Right lobe of liver (tissue), 6 donors: ENCODE measurements at regions not wholly inside any gene's neighbourhood (a gene's known extent, or its start where the extent isn't known, plus 50 kb on each side); places are given as distances from the start of the nearest gene placed in this dataset.

Experiments
- ATAC-seq, 4 donors: fragments of 200-7000 bp; cut with Tn5 transposase; one replicate each; pipeline ENCODE4 v1.9.1; 2020; ENCODE audit warnings: mild to moderate bottlenecking in 4 of 4, moderate library complexity in 4 of 4
- DNase-seq, 3 donors: peaks; one replicate each; pipeline ENCODE4 v3.0.0-alpha.2; 2020
- H3K27ac ChIP-seq, 3 donors: fragments of 200-600 bp; one replicate each; pipeline ENCODE4 v1.8.0; 2022
- H3K27me3 ChIP-seq, 2 donors: fragments of 200-600 bp; one replicate each; pipeline ENCODE4 v1.8.0; 2022
- H3K36me3 ChIP-seq, 4 donors: fragments of 200-600 bp; sonication (generic) in 1 of 4; one replicate each; pipeline versions ENCODE4 v1.5.1 to v1.8.0; 2017 to 2022; ENCODE audit warnings: control low read depth in 1 of 4
- H3K4me1 ChIP-seq, 4 donors: fragments of 200-600 bp; sonication (generic) in 1 of 4; one replicate each; pipeline versions ENCODE4 v1.5.1 to v1.8.0; 2017 to 2022; ENCODE audit warnings: control low read depth in 1 of 4
- H3K4me3 ChIP-seq, 3 donors: fragments of 200-600 bp; one replicate each; pipeline ENCODE4 v1.8.0; 2022
- H3K9me3 ChIP-seq, 4 donors: fragments of 200-600 bp; sonication (generic) in 1 of 4; one replicate each; pipeline versions ENCODE4 v1.5.1 to v1.8.0; 2017 to 2022; ENCODE audit warnings: control low read depth in 1 of 4
- CTCF ChIP-seq, 4 donors: fragments of 200-600 bp in 3 of 4; fragments of 450-650 bp in 1 of 4; IDR thresholded peaks; one replicate each; pipeline versions ENCODE4 v1.5.1 to v1.8.0; 2016 to 2022; ENCODE audit warnings: antibody characterized with exemption in 4 of 4, mild to moderate bottlenecking in 2 of 4
- POLR2A ChIP-seq: fragments of 450-650 bp; IDR thresholded peaks from one replicate; pipeline ENCODE4 v1.6.1; 2017; ENCODE audit warnings: antibody characterized with exemption, mild to moderate bottlenecking
- WGBS: methylation state at CpG from one replicate; pipeline ENCODE4 v1.1.6; 2018; ENCODE audit warnings: low coverage, low lambda C conversion rate; ENCODE audit not compliant: insufficient coverage; ENCODE audit errors: missing lambda C conversion rate; 5-methylcytosine and 5-hydroxymethylcytosine counted together
- intact Hi-C, 2 donors: fragments of 100-400 bp; cut with DNase I; formaldehyde crosslinking; loops; one replicate each; pipeline versions ENCODE4 v1.11.2 to v1.14.1; 2022
- donor health status: DM: no; HTN: yes; CAD: no.
- donor health status: DM: no; HTN: no; CAD: no.
- donor health status: DM: no; HTN: no; CAD: no.
- donor health status: DM: no; HTN: yes; CAD: no.
- donor health status: DM: no; HTN: yes; CAD: no.

- H3K4me1 ChIP-seq: no peaks in the 10 kb centered on the region
- no peaks in the 10 kb centered on the region for H3K27me3 ChIP-seq
- TF ChIP-seq CTCF (IDR thresholded peaks at IDR 0.05): no peak
- no peak for TF ChIP-seq POLR2A
- intact Hi-C loops: no loop called here
- H3K9me3 ChIP-seq: no peaks in the 10 kb centered on the region
- 69% methylated on average over 8 of the region's 8 CpGs for WGBS
- H3K27ac ChIP-seq: no peak overlapping the region
- no peak for ATAC-seq
- DNase-seq: no peak
- H3K36me3 ChIP-seq: no peaks in the 10 kb centered on the region
- H3K4me3 ChIP-seq: no peak overlapping the region
Observed at GRCh38 chr10:75347186-75347585, 54.4 kb downstream of the ZNF503 start.

GRCh38 chr10:75345738-75346137 lies 55.8 kb downstream of the ZNF503 start:
- H3K27ac ChIP-seq: no peak overlapping the region
- TF ChIP-seq CTCF (IDR thresholded peaks at IDR 0.05) (no peak), POLR2A (no peak)
- ATAC-seq: no peak
- no peaks in the 10 kb centered on the region for H3K4me1 ChIP-seq
- intact Hi-C loops: no loop called here
- H3K9me3 ChIP-seq: no peaks in the 10 kb centered on the region
- no peaks in the 10 kb centered on the region for H3K27me3 ChIP-seq
- H3K4me3 ChIP-seq: no peak overlapping the region
- no peaks in the 10 kb centered on the region for H3K36me3 ChIP-seq
- WGBS: 70% methylated on average over 4 of the region's 6 CpGs
- DNase-seq: no peak

- H3K9me3 ChIP-seq: no peaks in the 10 kb centered on the region
- H3K27me3 ChIP-seq: no peaks in the 10 kb centered on the region
- ATAC-seq: no peak
- no peak overlapping the region for H3K4me3 ChIP-seq
- TF ChIP-seq POLR2A (no peak), CTCF (IDR thresholded peaks at IDR 0.05) (no peak)
- intact Hi-C loops: no loop called here
- no peak overlapping the region for H3K27ac ChIP-seq
- H3K36me3 ChIP-seq: no peaks in the 10 kb centered on the region
- DNase-seq: no peak
- WGBS: 72% methylated on average over 4 of the region's 5 CpGs
- H3K4me1 ChIP-seq: no peaks in the 10 kb centered on the region
Observed at GRCh38 chr10:75344170-75344569, 57.4 kb downstream of the ZNF503 start.

GRCh38 chr10:75342397-75342796 lies 59.2 kb downstream of the ZNF503 start:
- no peaks in the 10 kb centered on the region for H3K27me3 ChIP-seq
- no peaks in the 10 kb centered on the region for H3K9me3 ChIP-seq
- ATAC-seq (no peak), DNase-seq (no peak)
- no peak overlapping the region for H3K4me3 ChIP-seq
- 40% methylated on average over 4 of the region's 5 CpGs for WGBS
- no peaks in the 10 kb centered on the region for H3K4me1 ChIP-seq
- intact Hi-C loops: no loop called here
- H3K36me3 ChIP-seq: no peaks in the 10 kb centered on the region
- H3K27ac ChIP-seq: no peak overlapping the region
- TF ChIP-seq CTCF (IDR thresholded peaks at IDR 0.05) (no peak), POLR2A (no peak)

GRCh38 chr10:75335983-75336382 lies 65.6 kb downstream of the ZNF503 start:
- Histone ChIP-seq H3K4me3 (no peak overlapping the region), H3K27me3 (no peaks in the 10 kb centered on the region), H3K36me3 (no peaks in the 10 kb centered on the region), H3K4me1 (peaks cover 0 to 6% (median 0%) of the 10 kb centered on the region in 4 donors), H3K27ac (no peak overlapping the region), H3K9me3 (no peaks in the 10 kb centered on the region)
- TF ChIP-seq CTCF (IDR thresholded peaks at IDR 0.05): no peak
- TF ChIP-seq POLR2A: no peak
- intact Hi-C loops: no loop called here
- no peak for ATAC-seq
- DNase-seq: no peak
